ENCODE measurements at regions not wholly inside any gene's neighbourhood (a gene's known extent, or its start where the extent isn't known, plus 50 kb on each side); places are given as distances from the start of the nearest gene placed in this dataset.

GRCh38 chr2:102979429-102979828, 217.6 kb downstream of the TMEM182 start:
- TF ChIP-seq CTCF (IDR thresholded peaks at IDR 0.05; ENCODE audit: borderline replicate concordance, extremely low read depth, low read length, poor library complexity, severe bottlenecking) (no peak), EZH2 (IDR thresholded peaks at IDR 0.05; ENCODE audit: borderline replicate concordance, low read depth, low read length, severe bottlenecking) (no peak)
